GM13976 (cell line): ENCODE measurements at regions not wholly inside any gene's neighbourhood (a gene's known extent, or its start where the extent isn't known, plus 50 kb on each side); places are given as distances from the start of the nearest gene placed in this dataset.

Experiments used
- DNase-seq: peaks from one replicate; pipeline ENCODE4 v3.0.0; 2012; ENCODE audit warnings: low spot score
- in situ Hi-C: fragments of 300-500 bp; cut with MboI; formaldehyde crosslinking; loops from one replicate; pipeline ENCODE4 v1.12.0; 2022; ENCODE audit warnings: low sequenced_read_pairs, mixed read lengths, inconsistent platforms; ENCODE audit not compliant: unreplicated experiment
- TF ChIP-seq, protein P1 (sequence below): IDR thresholded peaks from 2 replicates; pipeline ENCODE4 v1.5.1; 2012; ENCODE audit warnings: borderline replicate concordance, mild to moderate bottlenecking; ENCODE audit not compliant: insufficient read depth; ENCODE audit errors: extremely low read depth, missing control alignments, control extremely low read depth

DNA sequence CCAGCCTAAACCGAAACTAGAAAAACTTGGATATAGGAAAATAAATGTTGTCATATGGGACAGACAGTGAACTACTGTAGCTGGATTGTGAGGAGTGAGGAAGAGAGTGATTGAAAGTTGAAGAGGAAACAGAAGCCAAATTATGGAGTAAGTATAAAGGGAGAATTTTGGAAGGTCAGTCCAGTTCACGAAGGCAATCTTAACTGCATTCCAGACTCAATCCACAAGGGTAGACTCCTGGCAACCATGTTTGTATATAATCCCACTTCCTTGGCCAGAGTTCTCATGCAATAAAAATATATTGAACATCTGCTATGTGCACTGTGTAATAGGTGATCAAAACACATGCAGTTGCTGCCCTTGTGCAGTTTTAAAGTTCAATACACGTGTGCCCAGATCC, 58.6 kb upstream of the CAMK2D start:
- TF ChIP-seq, protein P1, sequence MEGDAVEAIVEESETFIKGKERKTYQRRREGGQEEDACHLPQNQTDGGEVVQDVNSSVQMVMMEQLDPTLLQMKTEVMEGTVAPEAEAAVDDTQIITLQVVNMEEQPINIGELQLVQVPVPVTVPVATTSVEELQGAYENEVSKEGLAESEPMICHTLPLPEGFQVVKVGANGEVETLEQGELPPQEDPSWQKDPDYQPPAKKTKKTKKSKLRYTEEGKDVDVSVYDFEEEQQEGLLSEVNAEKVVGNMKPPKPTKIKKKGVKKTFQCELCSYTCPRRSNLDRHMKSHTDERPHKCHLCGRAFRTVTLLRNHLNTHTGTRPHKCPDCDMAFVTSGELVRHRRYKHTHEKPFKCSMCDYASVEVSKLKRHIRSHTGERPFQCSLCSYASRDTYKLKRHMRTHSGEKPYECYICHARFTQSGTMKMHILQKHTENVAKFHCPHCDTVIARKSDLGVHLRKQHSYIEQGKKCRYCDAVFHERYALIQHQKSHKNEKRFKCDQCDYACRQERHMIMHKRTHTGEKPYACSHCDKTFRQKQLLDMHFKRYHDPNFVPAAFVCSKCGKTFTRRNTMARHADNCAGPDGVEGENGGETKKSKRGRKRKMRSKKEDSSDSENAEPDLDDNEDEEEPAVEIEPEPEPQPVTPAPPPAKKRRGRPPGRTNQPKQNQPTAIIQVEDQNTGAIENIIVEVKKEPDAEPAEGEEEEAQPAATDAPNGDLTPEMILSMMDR, result no peak
- in situ Hi-C loops, result no loop called here
- no peak for DNase-seq

DNA sequence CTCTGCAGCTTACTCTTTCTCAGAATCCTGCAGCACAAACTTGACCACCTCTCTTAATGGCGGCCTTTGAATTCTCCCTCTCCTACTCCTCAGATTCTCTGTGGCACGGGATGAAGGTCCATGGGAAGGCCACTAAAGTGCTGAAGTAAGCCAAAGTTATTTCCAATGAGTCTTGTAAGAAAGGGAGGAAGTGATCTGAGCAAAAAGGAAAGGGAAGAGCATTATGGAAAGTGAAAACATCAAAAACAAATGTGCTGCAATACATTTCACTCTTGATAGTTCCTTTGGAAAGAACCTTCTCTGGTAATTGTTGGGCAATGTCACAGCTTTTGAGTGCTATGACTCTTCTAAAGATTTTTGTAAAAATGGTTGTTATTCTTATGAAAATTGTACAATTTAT, 54.3 kb upstream of the CAMK2D start:
- no peak for DNase-seq
- in situ Hi-C loops, result no loop called here
- TF ChIP-seq, protein P1, result no peak

DNA sequence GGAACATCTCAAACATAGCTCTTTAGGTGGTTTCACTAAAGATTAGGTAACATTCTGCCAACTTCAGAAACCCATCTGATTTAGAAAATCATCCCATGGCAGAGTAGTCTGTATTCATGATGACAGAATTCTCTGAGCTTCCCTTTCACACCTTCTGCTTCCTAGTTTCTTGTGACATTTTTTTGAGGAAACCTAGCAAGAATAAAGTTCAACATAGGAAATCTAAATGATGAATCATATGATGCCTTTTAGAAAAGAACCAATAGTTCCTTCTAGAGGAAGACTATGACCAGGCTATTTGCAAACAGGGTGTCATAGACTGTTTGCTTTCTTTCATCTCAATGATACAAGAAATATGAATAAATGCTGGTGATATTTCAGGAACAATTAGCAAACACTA, 49.8 kb upstream of the CAMK2D start:
- TF ChIP-seq, protein P1, result no peak
- no peak for DNase-seq
- in situ Hi-C loops, result no loop called here
